ENCODE measurements at regions not wholly inside any gene's neighbourhood (a gene's known extent, or its start where the extent isn't known, plus 50 kb on each side); places are given as distances from the start of the nearest gene placed in this dataset.

- ChIA-PET CTCF (no interaction called here), POLR2A (no interaction called here)
- no peak for TF ChIP-seq NFRKB (IDR thresholded peaks at IDR 0.05)
- no peak for TF ChIP-seq ELF4 (IDR thresholded peaks at IDR 0.05)
- no peak for TF ChIP-seq ZNF384 (IDR thresholded peaks at IDR 0.05)
- TF ChIP-seq ARNT (IDR thresholded peaks at IDR 0.05): no peak
- TF ChIP-seq TARDBP (IDR thresholded peaks at IDR 0.05): no peak
- TF ChIP-seq SUZ12 (IDR thresholded peaks at IDR 0.05): no peak
- TF ChIP-seq HDGF (IDR thresholded peaks at IDR 0.05; ENCODE audit: borderline replicate concordance): no peak
- no peak for TF ChIP-seq FOXA1 (IDR thresholded peaks at IDR 0.05)
- TF ChIP-seq SP1 (IDR thresholded peaks at IDR 0.05): no peak
- DNase-seq (ENCODE audit: extremely low spot score): no peak
Observed at GRCh38 chr3:110738531-110738930, 333.1 kb upstream of the NECTIN3 start.

- no peak for TF ChIP-seq L3MBTL2 (conservative IDR thresholded peaks at IDR 0.05)
- TF ChIP-seq LEF1 (IDR thresholded peaks at IDR 0.05; ENCODE audit: borderline replicate concordance): no peak
- TF ChIP-seq ARNT (IDR thresholded peaks at IDR 0.05): no peak
- no peak for TF ChIP-seq ELF4 (IDR thresholded peaks at IDR 0.05)
- TF ChIP-seq SUZ12 (IDR thresholded peaks at IDR 0.05): no peak
- no peak for TF ChIP-seq BHLHE40 (IDR thresholded peaks at IDR 0.05; ENCODE audit: borderline replicate concordance)
- no peak for TF ChIP-seq TARDBP (IDR thresholded peaks at IDR 0.05)
- no peak for TF ChIP-seq HDGF (IDR thresholded peaks at IDR 0.05; ENCODE audit: borderline replicate concordance)
- no peak for TF ChIP-seq SP1 (IDR thresholded peaks at IDR 0.05)
- TF ChIP-seq PKNOX1 (IDR thresholded peaks at IDR 0.05): no peak
- TF ChIP-seq FOXM1 (IDR thresholded peaks at IDR 0.05; ENCODE audit: borderline replicate concordance): no peak
- no peak for DNase-seq (ENCODE audit: extremely low spot score)
- ChIA-PET CTCF (no interaction called here), POLR2A (no interaction called here)
Observed at GRCh38 chr3:110741891-110742290, 329.7 kb upstream of the NECTIN3 start.

- DNase-seq (ENCODE audit: extremely low spot score): no peak
- POLR2A ChIA-PET: no interaction called here
- TF ChIP-seq PKNOX1 (IDR thresholded peaks at IDR 0.05): no peak
- TF ChIP-seq CTBP1 (IDR thresholded peaks at IDR 0.05; ENCODE audit: borderline replicate concordance): no peak
- no peak for TF ChIP-seq LEF1 (IDR thresholded peaks at IDR 0.05; ENCODE audit: borderline replicate concordance)
- no peak for TF ChIP-seq ZNF384 (IDR thresholded peaks at IDR 0.05)
- TF ChIP-seq NFRKB (IDR thresholded peaks at IDR 0.05): no peak
- TF ChIP-seq HDGF (IDR thresholded peaks at IDR 0.05; ENCODE audit: borderline replicate concordance): no peak
- no peak for TF ChIP-seq BHLHE40 (IDR thresholded peaks at IDR 0.05; ENCODE audit: borderline replicate concordance)
- no peak for TF ChIP-seq SP1 (IDR thresholded peaks at IDR 0.05)
- TF ChIP-seq ARNT (IDR thresholded peaks at IDR 0.05): no peak
- TF ChIP-seq ELF4 (IDR thresholded peaks at IDR 0.05): no peak
- CTCF ChIA-PET: no interaction called here
Observed at GRCh38 chr3:110743202-110743601, 328.4 kb upstream of the NECTIN3 start.

- TF ChIP-seq SP1 (IDR thresholded peaks at IDR 0.05): no peak
- no peak for TF ChIP-seq PKNOX1 (IDR thresholded peaks at IDR 0.05)
- no peak for TF ChIP-seq SUZ12 (IDR thresholded peaks at IDR 0.05)
- TF ChIP-seq NFRKB (IDR thresholded peaks at IDR 0.05): no peak
- no peak for TF ChIP-seq CTBP1 (IDR thresholded peaks at IDR 0.05; ENCODE audit: borderline replicate concordance)
- TF ChIP-seq ELF4 (IDR thresholded peaks at IDR 0.05): no peak
- no peak for TF ChIP-seq ARNT (IDR thresholded peaks at IDR 0.05)
- no peak for TF ChIP-seq HDGF (IDR thresholded peaks at IDR 0.05; ENCODE audit: borderline replicate concordance)
- TF ChIP-seq FOXM1 (IDR thresholded peaks at IDR 0.05; ENCODE audit: borderline replicate concordance): no peak
- TF ChIP-seq ZNF384 (IDR thresholded peaks at IDR 0.05): no peak
- no peak for TF ChIP-seq FOXK2 (IDR thresholded peaks at IDR 0.05)
- TF ChIP-seq LEF1 (IDR thresholded peaks at IDR 0.05; ENCODE audit: borderline replicate concordance): no peak
- no peak for TF ChIP-seq TARDBP (IDR thresholded peaks at IDR 0.05)
- no peak for TF ChIP-seq FOXA1 (IDR thresholded peaks at IDR 0.05)
- no peak for TF ChIP-seq L3MBTL2 (conservative IDR thresholded peaks at IDR 0.05)
- no peak for TF ChIP-seq BHLHE40 (IDR thresholded peaks at IDR 0.05; ENCODE audit: borderline replicate concordance)
- no peak for DNase-seq (ENCODE audit: extremely low spot score)
- ChIA-PET CTCF (no interaction called here), POLR2A (no interaction called here)
Observed at GRCh38 chr3:110743984-110744383, 327.6 kb upstream of the NECTIN3 start.

GRCh38 chr3:110744723-110745122 lies 326.9 kb upstream of the NECTIN3 start:
- DNase-seq (ENCODE audit: extremely low spot score): no peak
- POLR2A ChIA-PET: no interaction called here
- TF ChIP-seq ARNT (IDR thresholded peaks at IDR 0.05): no peak
- no peak for TF ChIP-seq NFRKB (IDR thresholded peaks at IDR 0.05)
- no peak for TF ChIP-seq BHLHE40 (IDR thresholded peaks at IDR 0.05; ENCODE audit: borderline replicate concordance)
- CTCF ChIA-PET: interaction anchor here (0.7 kb wide), 1 partner anchor 69 kb away, joined by 3 read pairs; no protein-coding TSS in a partner anchor

- DNase-seq (ENCODE audit: extremely low spot score): no peak
- POLR2A ChIA-PET: no interaction called here
- TF ChIP-seq BHLHE40 (IDR thresholded peaks at IDR 0.05; ENCODE audit: borderline replicate concordance): no peak
- TF ChIP-seq ARNT (IDR thresholded peaks at IDR 0.05): no peak
- TF ChIP-seq CTBP1 (IDR thresholded peaks at IDR 0.05; ENCODE audit: borderline replicate concordance): no peak
- no peak for TF ChIP-seq TARDBP (IDR thresholded peaks at IDR 0.05)
- TF ChIP-seq FOXA1 (IDR thresholded peaks at IDR 0.05): no peak
- no peak for TF ChIP-seq SUZ12 (IDR thresholded peaks at IDR 0.05)
- TF ChIP-seq ELF4 (IDR thresholded peaks at IDR 0.05): no peak
- no peak for TF ChIP-seq L3MBTL2 (conservative IDR thresholded peaks at IDR 0.05)
- TF ChIP-seq LEF1 (IDR thresholded peaks at IDR 0.05; ENCODE audit: borderline replicate concordance): no peak
- TF ChIP-seq PKNOX1 (IDR thresholded peaks at IDR 0.05): no peak
- TF ChIP-seq NFRKB (IDR thresholded peaks at IDR 0.05): no peak
- TF ChIP-seq FOXM1 (IDR thresholded peaks at IDR 0.05; ENCODE audit: borderline replicate concordance): no peak
- no peak for TF ChIP-seq HDGF (IDR thresholded peaks at IDR 0.05; ENCODE audit: borderline replicate concordance)
- TF ChIP-seq SP1 (IDR thresholded peaks at IDR 0.05): no peak
- TF ChIP-seq FOXK2 (IDR thresholded peaks at IDR 0.05): no peak
- CTCF ChIA-PET: no interaction called here
Observed at GRCh38 chr3:110749006-110749405, 322.6 kb upstream of the NECTIN3 start.

Data from HEK293T (cell line).